NCI-H2081 (cell line): ENCODE measurements at regions not wholly inside any gene's neighbourhood (a gene's known extent, or its start where the extent isn't known, plus 50 kb on each side); places are given as distances from the start of the nearest gene placed in this dataset.

ENCODE experiments used
- DNase-seq, 2 experiments: peaks; one replicate each; lab custom pipeline; 2025; lab: John Stamatoyannopoulos, UW

GRCh38 chr7:116083796-116084195, 53.2 kb upstream of the TFEC start:
- DNase-seq, result no peak

- no peak for DNase-seq
These were observed 56.0 kb upstream of the TFEC start for GRCh38 chr7:116086547-116087045.

- no peak for DNase-seq
These were observed 56.7 kb upstream of the TFEC start for GRCh38 chr7:116087291-116087690.

GRCh38 chr7:116087984-116088383, 57.4 kb upstream of the TFEC start:
- no peak for DNase-seq

- DNase-seq, result no peak
These were observed 58.7 kb upstream of the TFEC start for GRCh38 chr7:116089293-116089692.

- DNase-seq, result no peak
These were observed 63.1 kb upstream of the TFEC start for GRCh38 chr7:116093516-116094301.

GRCh38 chr7:116095396-116095795, 64.8 kb upstream of the TFEC start:
- DNase-seq, result no peak

- no peak for DNase-seq
These were observed 66.9 kb upstream of the TFEC start for GRCh38 chr7:116097365-116098009.

GRCh38 chr7:116098175-116098574, 67.6 kb upstream of the TFEC start:
- no peak for DNase-seq

- DNase-seq, result no peak
These were observed 70.1 kb upstream of the TFEC start for GRCh38 chr7:116100626-116101025.

GRCh38 chr7:116101704-116102103, 71.1 kb upstream of the TFEC start:
- DNase-seq, result no peak

- no peak for DNase-seq
These were observed 80.9 kb upstream of the TFEC start for GRCh38 chr7:116111475-116111874.

GRCh38 chr7:116113310-116113709, 82.7 kb upstream of the TFEC start:
- DNase-seq, result no peak

- DNase-seq, result no peak
These were observed 89.5 kb upstream of the TES start for GRCh38 chr7:116120839-116121238.

- peak; percentile 25 to 55 for DNase-seq
These were observed 87.3 kb upstream of the TES start for GRCh38 chr7:116122972-116123595.

GRCh38 chr7:116128139-116128538, 82.2 kb upstream of the TES start:
- DNase-seq, result no peak

- DNase-seq, result no peak
These were observed 75.0 kb upstream of the TES start for GRCh38 chr7:116135306-116135705.

GRCh38 chr7:116138202-116138801, 72.0 kb upstream of the TES start:
- DNase-seq, result peak; percentile 61 to 68

GRCh38 chr7:116139007-116139406, 71.3 kb upstream of the TES start:
- DNase-seq, result no peak

- DNase-seq, result no peak
These were observed 70.5 kb upstream of the TES start for GRCh38 chr7:116139807-116140206.

GRCh38 chr7:116142374-116142773, 68.0 kb upstream of the TES start:
- no peak for DNase-seq

- no peak for DNase-seq
These were observed 67.5 kb upstream of the TES start for GRCh38 chr7:116142850-116143249.
